NCI-H128 (cell line): ENCODE measurements at regions not wholly inside any gene's neighbourhood (a gene's known extent, or its start where the extent isn't known, plus 50 kb on each side); places are given as distances from the start of the nearest gene placed in this dataset.
"Not testable (repeated sequence)": the region's sequence is repeated elsewhere in the genome, so short reads cannot be mapped to it uniquely, and the experiment has no call there.

Source experiments
- DNase-seq: peaks from one replicate; lab custom pipeline; 2025; ENCODE audit not compliant: unreplicated experiment; lab: John Stamatoyannopoulos, UW

DNA sequence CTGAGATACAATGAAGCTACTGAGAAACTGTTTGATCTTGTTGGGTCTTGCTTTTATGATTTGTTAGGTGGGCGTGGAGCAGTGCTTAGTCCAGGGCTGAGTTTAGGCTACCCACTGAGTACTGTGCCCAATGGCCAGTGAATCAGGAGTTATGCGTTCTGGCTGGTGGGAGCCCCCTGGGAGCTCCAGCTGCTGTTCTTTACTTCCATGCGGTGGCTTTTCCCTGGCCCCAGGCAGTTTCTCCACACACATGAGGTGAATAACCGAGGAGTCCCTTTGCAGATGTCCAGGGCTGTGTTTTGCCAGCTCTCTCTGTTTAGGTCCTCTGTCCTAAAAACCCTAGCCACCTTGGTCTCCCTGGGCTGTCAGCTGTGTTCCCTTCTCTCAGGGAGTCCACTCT lies 106.5 kb downstream of the KLF13 start:
- DNase-seq = no peak

DNA sequence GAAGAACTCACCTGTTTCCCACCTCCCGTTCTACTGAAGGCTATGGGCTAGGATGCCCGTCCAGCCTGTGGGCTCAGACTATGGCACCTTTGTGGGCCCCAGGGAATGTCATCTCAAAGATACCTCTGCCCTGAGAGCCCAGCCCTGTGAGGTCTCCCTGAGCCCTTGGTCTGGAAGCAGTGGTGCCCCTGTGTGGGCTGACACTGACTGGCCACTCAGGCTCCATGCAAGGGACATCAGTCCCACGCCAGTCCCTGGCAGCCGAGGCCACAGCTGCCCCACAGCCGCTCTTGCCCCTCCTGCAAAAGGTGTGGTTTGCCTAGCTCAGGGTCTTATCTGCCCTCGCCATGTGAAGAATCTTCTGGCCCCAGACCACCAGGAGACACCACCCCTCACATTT lies 106.9 kb downstream of the KLF13 start:
- DNase-seq = no peak

DNA sequence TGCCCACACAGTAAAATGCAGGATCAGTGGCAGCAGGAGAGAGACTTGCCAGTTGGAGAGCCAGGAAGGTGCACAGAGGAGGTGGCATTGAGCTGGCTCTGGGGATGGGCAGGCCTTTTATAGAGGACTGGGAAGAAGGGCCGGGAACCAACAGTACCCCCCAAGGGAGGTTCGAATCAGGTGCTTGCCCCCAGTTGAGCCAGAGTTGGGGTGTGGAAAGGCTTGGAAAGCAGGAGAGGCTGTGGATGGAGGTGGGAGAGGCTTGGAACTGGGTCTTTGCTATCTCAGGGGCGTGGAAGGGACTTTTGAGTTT lies 107.6 kb downstream of the KLF13 start:
- DNase-seq = no peak

DNA sequence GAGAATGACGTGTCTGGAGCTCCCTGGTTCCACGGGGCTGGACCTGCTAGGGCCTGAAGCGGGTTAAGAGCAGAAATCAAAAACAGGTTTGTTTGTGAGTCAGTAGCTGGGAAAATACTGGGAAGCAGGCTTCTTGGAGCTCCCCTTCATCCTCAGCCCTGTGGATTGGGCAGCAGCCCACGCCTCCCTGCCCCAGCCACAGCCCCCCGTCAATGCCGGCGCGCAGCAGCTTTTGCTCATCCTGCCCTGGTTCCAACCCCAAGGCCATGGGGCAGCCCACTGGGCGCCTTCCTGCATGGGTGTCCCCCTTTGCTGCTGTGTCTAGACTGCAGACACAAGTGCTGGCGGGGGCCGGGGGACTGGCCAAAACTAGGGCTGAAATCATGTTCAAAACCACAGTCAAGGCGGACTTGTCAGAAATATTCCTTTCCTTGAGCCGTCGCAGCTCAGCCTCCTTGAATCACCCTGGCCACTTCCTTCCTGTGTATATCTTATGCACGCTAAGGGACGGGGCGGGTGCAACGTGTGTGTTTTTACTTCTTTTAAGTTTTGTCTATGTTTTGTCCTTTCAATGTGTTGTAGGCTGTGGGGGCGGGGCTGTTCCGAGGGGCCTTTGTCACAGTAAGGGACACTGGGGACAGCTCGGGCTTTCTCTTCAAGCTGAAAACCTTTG lies 108.1 kb downstream of the KLF13 start:
- DNase-seq = no peak

DNA sequence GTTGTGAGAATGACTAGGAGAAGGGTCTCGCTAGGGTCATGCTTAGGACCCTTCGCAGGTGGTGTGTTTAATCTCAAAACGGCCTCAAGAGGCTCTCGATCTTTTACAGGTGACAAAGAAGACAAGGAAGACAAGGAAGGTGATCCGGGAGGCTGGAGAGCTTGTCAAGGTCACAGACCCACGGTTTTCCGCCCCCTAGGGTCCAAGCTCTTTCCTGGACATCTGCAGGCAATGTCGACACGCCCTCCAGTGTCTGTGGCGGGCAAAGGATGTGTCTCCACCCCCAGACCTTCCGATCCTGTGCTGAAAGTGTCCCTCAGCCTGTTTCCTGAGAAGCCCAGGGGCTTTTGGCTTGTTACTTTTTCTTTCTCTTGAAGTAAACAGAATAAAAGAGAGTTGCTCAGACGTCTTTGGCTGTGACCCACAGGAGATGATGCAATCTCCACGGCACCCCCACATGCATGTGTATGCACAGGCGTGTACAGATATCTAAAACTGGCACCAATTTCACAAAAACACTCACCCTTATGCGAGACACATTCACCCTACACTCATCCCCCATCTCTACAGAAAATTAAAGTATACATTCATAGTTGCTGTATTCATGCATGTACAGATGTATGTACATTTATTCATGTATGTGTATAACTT lies 108.8 kb downstream of the KLF13 start:
- DNase-seq = no peak

DNA sequence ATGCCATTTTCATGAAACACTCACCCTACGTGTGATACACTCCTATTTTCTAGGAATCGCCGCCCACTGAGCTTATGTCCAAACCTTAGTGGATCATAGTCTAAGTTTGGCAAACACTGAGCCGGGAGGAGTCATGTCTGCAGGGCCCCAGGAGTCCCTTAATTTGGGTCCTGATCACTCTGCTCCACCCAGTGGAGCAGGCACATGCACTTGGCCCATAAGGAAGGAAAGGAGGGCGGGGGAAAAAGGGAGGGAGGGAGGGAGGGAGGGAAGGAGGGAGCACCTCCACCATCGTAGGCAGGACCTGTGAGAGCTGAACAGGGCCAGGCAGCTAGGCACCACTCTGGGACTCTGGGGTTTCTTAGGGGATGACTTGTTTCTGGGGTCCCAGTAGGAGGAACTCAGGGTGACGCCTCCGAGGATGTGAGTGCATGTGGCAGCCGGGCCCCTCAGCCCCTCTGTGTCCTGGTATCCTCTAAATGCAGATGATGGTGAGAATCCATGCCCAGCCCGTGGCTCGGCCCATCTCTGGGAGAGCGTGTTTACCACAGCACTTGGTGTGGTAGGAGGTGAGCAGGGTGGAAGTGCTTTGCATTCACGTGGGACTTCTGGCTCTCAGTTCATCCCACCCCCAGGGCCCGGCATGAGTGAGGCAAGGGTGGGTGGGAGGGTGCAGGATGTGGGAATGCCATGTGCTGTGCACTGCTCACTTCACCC lies 109.4 kb downstream of the KLF13 start:
- no peak for DNase-seq

DNA sequence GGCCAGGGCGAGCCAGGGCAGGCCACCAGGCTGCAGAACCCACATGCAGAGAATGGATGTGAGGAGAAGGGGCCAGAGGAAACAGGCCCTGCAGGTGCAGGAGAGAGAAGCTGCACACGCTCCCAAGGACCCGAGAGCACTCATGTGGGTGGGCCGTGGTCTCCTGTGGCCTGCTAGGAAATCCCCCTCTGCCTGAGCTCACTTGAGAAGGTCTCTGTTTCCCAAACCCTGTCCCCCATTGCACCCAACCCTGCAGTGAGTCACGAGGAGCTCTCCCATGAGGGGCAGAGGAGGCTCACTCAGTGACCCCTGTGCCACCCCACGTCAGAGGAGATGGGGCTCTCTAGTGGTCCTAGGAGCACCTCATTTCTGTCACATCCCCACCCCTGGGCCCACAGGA lies 111.1 kb downstream of the KLF13 start:
- DNase-seq = no peak

DNA sequence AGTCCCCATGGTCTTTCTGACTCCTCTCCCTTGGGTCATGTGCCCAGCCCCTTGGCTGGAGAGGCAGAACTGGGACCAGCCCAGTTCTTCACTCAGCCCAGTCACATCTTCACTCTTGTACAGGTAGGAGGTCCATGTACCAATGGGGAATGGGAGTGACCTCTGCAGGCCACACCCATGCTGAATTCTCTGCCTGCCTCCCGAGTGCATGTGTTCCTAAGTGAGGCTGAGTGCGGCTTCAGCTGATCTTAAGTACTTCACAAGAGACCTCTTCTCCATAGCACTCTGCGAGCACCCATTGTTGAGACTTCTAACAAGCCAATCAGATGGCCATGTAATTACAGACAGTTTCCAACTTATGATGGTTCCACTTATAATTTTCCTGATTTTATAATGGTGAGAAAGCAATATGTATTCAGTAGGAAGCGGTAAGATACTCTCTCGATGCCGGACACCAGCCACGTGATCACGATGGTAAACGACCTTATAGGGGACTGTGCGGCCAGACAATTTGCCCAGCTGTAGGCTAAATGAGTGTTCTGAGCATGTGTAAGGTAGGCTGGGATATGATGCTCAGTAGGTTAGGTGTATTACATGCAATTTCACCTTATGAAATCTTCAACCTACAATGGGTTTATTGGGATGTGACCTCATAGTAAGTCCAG lies 112.1 kb downstream of the KLF13 start:
- no peak for DNase-seq

DNA sequence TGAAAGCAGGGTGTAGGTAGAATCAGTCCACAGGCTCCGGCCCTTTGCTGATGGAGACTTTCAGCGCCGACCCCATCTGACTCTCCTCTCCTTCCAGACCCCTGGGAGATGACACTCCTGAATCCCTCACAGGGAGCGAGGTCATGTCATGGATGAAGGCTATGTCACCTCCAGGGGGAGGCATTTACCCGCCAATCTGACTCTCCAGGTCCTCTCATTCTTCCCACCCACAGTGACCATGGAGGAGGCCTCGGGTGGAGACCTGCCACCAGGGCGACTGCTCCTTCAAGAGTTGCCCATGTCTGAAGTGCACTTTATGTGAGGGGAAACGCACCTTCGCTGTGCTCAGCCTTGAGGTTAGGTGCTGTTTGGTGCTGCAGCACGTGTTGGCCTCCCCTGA lies 112.7 kb downstream of the KLF13 start:
- no peak for DNase-seq

DNA sequence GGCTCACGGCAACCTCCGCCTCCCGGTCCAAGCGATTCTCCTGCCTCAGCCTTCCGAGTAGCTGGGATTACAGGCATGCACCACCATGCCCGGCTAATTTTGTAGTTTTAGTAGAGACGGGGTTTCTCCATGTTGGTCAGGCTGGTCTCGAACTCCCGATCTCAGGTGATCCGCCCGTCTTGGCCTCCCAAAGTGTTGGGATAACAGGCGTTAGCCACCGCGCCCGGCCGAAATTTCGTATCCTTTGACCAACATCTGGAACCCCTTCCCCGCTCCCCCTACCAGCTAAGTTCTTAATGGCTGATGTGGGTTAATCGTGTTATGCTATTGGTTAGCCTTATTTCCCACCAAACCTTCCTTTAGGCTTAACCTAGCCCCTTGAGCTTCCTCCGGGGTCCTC lies 113.6 kb downstream of the KLF13 start:
- not testable (repeated sequence) for DNase-seq

DNA sequence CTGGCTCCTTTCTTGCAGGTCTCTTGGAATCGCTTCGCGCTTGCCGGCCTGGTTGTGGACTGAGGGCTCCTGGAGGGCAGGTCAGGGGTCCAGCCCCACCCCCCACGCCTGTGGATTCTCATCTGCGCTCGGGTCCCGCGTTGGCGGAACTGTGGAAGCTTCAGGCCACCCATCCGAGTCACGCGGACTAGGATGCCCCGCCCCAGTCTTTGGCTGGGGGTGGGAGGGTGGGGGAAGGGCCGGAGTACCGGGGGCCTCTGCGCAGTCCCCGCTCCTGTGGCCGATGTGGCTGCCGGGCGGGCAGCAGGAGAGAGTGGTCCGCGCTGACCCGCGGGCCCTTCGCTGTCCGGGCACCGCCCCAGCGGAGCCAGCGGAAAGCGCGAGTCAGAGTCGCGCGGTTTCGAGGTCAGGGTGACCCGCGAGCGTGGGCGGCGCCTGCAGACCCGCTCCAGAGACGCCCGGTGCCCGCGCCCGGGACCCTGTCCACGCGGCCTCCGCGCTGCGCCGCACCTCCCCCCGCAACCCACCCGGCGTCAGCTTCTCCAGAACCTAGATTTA lies 114.2 kb downstream of the KLF13 start:
- DNase-seq = no peak

DNA sequence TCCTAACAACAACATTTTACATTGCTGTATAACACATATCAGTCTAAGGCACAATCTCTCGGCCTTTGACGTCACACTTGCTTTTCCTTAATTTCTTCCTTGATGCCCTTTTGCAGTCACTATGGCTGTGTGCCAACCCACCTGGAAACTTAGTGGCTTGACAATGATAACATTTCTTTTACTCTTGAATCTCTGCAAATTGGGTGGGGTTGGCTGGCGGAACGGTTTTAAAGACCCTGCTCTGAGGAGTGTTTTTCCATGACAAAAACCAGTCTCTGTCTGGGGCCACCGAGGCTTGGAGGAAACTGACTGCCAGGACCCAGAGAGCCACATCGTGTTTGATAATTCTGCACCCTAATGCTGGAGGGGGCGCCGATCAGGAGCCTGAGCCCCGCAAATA lies 115.6 kb downstream of the KLF13 start:
- no peak for DNase-seq

DNA sequence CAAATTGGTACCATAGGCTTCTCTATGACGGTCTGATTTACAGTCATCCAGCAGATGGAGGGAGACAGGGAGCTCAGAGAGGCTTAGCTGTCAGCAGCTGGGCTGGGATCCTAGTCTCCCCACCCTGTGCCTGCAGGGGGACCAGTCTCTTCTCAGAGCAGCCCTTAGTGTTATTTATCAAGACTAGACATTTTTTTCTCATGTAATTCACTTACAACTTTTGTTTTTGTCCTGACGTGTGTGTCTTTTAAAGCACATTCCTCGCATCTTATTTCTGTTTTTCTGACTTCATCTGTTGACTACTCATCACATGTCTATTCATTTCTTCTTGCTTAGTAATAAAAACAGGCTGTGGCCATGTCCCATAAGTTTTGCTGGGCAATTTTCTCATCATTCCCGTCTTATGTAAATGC lies 116.1 kb downstream of the KLF13 start:
- DNase-seq = no peak

DNA sequence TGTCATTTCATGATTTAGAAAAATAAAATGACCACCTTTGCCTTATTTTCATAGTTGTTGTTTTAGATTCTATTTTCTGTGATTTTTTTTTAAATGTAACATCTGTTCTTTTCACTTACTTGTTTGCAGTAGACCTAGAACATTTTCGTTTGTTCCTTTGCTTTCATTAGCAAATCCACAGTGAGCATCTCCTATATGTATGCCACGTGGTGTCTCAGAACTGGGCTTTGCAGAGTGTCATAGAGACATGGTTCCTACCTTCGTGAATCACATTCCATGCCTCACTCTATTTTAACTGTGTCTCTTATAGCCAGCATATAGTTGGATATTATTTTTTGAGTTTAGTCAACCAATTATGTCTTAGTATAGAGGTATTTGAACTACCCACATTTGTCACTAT lies 118.2 kb downstream of the KLF13 start:
- no peak for DNase-seq

DNA sequence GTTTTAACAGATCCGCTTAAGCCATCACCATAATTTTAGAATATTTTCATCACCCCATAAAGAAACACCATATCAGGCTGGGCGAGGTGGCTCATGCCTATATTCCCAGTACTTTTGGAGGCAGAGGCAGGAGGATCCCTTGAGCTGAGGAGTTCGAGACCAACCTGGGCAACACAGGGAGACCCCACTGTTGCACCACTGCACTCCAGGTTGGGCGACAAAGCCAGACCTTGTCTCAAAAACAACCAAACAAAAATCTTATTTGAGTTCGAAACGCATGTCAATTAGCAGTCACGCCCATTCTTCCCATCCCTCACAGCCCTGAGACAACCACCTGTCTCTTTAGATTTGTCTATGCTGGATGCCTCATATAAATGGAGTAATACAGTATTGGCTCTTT lies 119.9 kb downstream of the KLF13 start:
- DNase-seq = no peak

DNA sequence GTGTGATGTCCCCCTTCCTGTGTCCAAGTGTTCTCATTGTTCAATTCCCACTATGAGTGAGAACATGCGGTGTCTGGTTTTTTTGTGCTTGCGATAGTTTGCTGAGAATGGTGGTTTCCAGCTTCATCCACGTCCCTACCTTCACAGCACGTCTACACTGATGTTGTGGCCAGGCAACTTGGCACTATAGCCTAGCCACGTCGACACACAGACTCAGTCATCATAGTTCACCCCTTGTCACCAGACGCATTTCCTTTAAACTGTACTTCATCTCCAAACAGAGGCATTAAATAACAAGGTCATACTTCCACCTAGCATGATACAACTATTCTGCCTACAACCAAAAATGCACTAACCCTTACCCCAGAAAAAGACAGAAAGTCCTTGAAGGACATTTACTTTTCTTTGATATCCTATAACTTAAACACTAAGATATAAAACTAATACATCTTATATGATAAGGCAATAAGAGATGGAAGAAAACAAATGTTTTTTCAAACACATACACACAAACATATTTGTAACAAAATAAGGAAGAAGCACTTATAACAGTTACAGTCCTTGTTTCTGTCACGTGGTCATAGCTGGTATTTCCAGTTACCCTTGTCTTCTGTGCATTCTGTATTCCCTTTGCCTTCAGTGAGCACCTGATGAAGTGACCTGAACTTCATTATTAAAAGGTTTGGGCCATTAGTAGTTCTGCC lies 121.4 kb downstream of the KLF13 start:
- DNase-seq = no peak

DNA sequence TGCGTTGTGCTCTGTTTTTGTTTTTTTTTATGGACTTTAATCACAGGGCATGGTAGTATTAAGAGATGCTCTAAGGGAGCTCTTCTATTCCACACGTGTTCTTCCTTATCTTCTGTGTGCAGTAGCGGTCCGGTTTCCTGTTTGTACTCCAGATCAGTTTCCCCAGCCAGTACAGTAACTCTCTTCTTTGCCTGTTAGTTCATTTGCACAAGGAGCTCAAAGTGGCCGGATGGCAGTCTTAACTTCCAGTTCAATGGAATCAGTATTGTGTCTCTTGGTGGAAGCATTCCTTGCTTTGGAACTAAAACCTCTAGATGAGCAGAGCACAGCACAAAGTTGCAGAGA lies 122.0 kb downstream of the KLF13 start:
- no peak for DNase-seq

DNA sequence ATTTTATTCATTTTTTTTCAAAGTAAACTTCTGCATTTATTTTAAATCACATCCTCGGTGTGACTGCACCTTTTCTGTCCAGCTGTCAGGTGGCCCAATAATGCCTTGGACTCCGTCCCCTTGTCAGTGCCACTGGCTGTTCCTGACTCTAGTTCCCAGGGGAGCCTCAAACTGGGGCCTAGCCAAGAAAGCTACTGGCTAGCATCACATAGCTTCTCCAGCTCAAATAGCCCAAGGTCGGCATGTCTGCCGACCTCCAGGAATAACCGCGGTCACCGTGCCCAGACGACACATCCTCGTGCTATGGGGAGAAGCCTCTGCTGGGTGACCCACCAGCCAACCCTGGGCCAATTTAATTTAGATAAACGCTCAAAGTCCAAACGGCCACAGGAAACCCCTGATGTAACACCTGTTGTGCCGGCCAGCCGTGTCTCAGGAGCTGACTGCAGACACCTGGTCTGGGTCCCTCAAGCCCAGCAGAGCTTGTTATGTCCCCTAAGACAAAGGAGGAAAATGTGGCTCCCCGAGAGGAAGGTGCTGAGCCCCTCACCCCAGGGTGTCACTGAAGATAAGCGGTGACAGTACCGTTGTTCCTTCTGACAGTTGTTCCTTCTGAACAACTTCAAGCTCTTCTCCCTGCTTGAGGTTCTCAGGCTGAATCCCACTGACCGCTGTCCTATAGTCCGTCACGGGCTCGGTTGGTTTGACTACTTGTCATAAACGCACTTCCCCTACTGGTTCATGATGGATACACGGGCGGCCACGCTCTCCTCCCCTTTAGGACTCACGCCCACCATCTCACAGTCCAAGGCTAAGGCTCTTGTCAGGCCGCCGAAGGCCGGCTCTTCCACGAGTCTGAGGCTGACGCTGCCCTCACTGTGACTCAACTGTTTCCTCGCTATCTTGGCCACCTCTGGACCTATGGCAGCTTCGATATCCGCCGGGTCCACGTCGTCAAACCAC lies 126.2 kb downstream of the KLF13 start:
- no peak for DNase-seq

DNA sequence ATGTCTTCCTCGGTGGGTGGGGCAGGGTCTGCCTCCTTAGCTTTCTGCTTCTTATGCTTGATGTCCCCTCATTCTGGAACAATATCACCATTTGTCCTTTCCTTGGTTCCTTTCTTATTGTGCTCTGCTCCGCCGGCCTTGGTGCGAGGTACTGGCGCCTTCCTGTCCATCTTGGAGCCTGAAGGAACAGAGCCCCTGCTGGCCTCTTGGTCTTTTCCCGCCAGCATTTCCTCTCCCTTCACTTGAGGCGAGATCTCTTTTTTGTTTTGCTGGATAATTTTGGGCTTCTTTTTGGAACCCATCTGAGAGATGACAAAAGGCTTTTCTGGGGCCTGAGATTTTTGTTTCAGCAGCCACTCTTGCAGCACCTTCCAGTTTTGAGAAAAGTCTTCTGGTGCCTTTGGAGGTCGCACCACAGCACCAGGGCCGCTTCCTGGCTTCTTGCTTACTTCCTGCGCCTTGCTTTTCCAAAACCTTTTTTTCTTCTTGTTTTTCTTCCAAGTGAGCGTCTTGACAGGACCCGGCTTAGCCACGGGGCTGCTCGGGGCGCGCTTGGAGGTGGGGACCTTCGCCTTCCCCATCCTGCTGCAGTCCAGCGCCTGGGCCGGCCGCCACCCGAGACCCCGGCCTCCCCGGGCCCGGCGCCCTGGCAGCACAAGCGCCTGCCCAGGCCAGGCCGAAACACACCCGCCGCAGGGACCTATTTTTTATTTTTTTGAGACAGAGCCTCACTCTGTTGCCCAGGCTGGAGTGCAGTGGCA lies 127.1 kb downstream of the KLF13 start:
- DNase-seq = no peak
